ENCODE measurements at regions not wholly inside any gene's neighbourhood (a gene's known extent, or its start where the extent isn't known, plus 50 kb on each side); places are given as distances from the start of the nearest gene placed in this dataset.

GRCh38 chr1:19010995-19011844 lies 54.7 kb upstream of the IFFO2 start (continued):
- TF ChIP-seq MTA1 (CRISPR knock-in tag; IDR thresholded peaks at IDR 0.05; ENCODE audit: borderline replicate concordance) (no peak; the same call in 1 of the 2 replicates), NR2F2 (IDR thresholded peaks at IDR 0.05; ENCODE audit: borderline replicate concordance, low read depth) (peak; percentile 31; the same call in 1 of the 2 replicates), KLF13 (CRISPR knock-in tag; IDR thresholded peaks at IDR 0.05) (no peak), SMAD1 (CRISPR knock-in tag; IDR thresholded peaks at IDR 0.05; ENCODE audit: borderline replicate concordance, low read depth) (no peak), U2AF2 (IDR thresholded peaks at IDR 0.05; ENCODE audit: low read depth, low read length) (no peak), HOXD1 (CRISPR knock-in tag; IDR thresholded peaks at IDR 0.05) (no peak), CBX2 (IDR thresholded peaks at IDR 0.05; ENCODE audit: low read depth, low read length) (no peak), CBX2 (CRISPR knock-in tag; IDR thresholded peaks at IDR 0.05; ENCODE audit: low read depth) (no peak), ZNF362 (CRISPR knock-in tag; IDR thresholded peaks at IDR 0.05; ENCODE audit: borderline replicate concordance) (no peak), PLRG1 (conservative IDR thresholded peaks at IDR 0.05) (no peak), ZNF451 (CRISPR knock-in tag; IDR thresholded peaks at IDR 0.05) (no peak), SIX4 (CRISPR knock-in tag; IDR thresholded peaks at IDR 0.05) (0 out of 2 replicates have a peak, but pooled peaks have one; percentile 16), ISL2 (CRISPR knock-in tag; IDR thresholded peaks at IDR 0.05) (peak; percentile 52; the same call in 1 of the 2 replicates), SOX13 (IDR thresholded peaks at IDR 0.05) (no peak), SOX13 (CRISPR knock-in tag; conservative IDR thresholded peaks at IDR 0.05 in 1 of 2, IDR thresholded peaks at IDR 0.05 in 1 of 2) (peak in 1 of 2 experiments; percentile 76; a peak in 2 of 4 replicates), MATR3 (CRISPR knock-in tag; IDR thresholded peaks at IDR 0.05) (no peak), TGIF2 (CRISPR knock-in tag; IDR thresholded peaks at IDR 0.05) (no peak), ZNF383 (CRISPR knock-in tag; IDR thresholded peaks at IDR 0.05; ENCODE audit: borderline replicate concordance) (no peak), CEBPZ (IDR thresholded peaks at IDR 0.05; ENCODE audit: low read length) (no peak), ZNF251 (CRISPR knock-in tag; IDR thresholded peaks at IDR 0.05) (no peak), ZNF740 (CRISPR knock-in tag; IDR thresholded peaks at IDR 0.05) (no peak), ELF4 (CRISPR knock-in tag; IDR thresholded peaks at IDR 0.05; ENCODE audit: borderline replicate concordance) (no peak), HOXA7 (CRISPR knock-in tag; IDR thresholded peaks at IDR 0.05) (no peak)
- TF ChIP-seq, protein P1, sequence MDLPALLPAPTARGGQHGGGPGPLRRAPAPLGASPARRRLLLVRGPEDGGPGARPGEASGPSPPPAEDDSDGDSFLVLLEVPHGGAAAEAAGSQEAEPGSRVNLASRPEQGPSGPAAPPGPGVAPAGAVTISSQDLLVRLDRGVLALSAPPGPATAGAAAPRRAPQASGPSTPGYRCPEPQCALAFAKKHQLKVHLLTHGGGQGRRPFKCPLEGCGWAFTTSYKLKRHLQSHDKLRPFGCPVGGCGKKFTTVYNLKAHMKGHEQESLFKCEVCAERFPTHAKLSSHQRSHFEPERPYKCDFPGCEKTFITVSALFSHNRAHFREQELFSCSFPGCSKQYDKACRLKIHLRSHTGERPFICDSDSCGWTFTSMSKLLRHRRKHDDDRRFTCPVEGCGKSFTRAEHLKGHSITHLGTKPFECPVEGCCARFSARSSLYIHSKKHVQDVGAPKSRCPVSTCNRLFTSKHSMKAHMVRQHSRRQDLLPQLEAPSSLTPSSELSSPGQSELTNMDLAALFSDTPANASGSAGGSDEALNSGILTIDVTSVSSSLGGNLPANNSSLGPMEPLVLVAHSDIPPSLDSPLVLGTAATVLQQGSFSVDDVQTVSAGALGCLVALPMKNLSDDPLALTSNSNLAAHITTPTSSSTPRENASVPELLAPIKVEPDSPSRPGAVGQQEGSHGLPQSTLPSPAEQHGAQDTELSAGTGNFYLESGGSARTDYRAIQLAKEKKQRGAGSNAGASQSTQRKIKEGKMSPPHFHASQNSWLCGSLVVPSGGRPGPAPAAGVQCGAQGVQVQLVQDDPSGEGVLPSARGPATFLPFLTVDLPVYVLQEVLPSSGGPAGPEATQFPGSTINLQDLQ (CRISPR knock-in tag; IDR thresholded peaks at IDR 0.05) = no peak

Measured in HepG2 (cell line).